Endodermal cell (in vitro differentiated cells): ENCODE measurements at regions not wholly inside any gene's neighbourhood (a gene's known extent, or its start where the extent isn't known, plus 50 kb on each side); places are given as distances from the start of the nearest gene placed in this dataset.

Source experiments
- DNase-seq: peaks from one replicate; pipeline ENCODE4 v3.0.0-alpha.2; 2017
- H3K27ac ChIP-seq: 2 replicates; pipeline ENCODE4 v1.5.1; 2013; ENCODE audit warnings: mild to moderate bottlenecking, low read depth, low read length, moderate library complexity
- H3K27me3 ChIP-seq: 2 replicates; pipeline ENCODE4 v1.6.1; 2013; ENCODE audit warnings: mild to moderate bottlenecking, low read length, moderate library complexity; ENCODE audit not compliant: insufficient read depth, control insufficient read depth, poor library complexity, severe bottlenecking
- H3K36me3 ChIP-seq: 2 replicates; pipeline ENCODE4 v1.7.0; 2013; ENCODE audit warnings: mild to moderate bottlenecking, low read length, moderate library complexity; ENCODE audit not compliant: control insufficient read depth, insufficient read depth
- H3K4me1 ChIP-seq: one replicate; pipeline ENCODE4 v1.7.0; 2013; ENCODE audit warnings: low read length; ENCODE audit not compliant: control insufficient read depth, insufficient read depth
- H3K4me3 ChIP-seq: 2 replicates; pipeline ENCODE4 v1.5.1; 2013; ENCODE audit warnings: mild to moderate bottlenecking, low read length, moderate library complexity
- H3K9ac ChIP-seq: 2 replicates; pipeline ENCODE4 v1.6.1; 2013; ENCODE audit warnings: mild to moderate bottlenecking, low read length, moderate library complexity; ENCODE audit not compliant: poor library complexity, severe bottlenecking; ENCODE audit errors: extremely low read depth
- H3K9me3 ChIP-seq: 2 replicates; pipeline ENCODE4 v1.6.1; 2013; ENCODE audit warnings: mild to moderate bottlenecking, low read length, moderate library complexity; ENCODE audit not compliant: control insufficient read depth
- H3K27ac Mint-ChIP-seq: 2 replicates; pipeline ENCODE4 v1.8.0; 2020; ENCODE audit warnings: mixed read lengths
- H3K27me3 Mint-ChIP-seq: 2 replicates; pipeline ENCODE4 v1.8.0; 2021; ENCODE audit warnings: mild to moderate bottlenecking, mixed read lengths; ENCODE audit not compliant: insufficient read depth
- H3K36me3 Mint-ChIP-seq: 2 replicates; pipeline ENCODE4 v1.8.0; 2020; ENCODE audit warnings: low read depth, mixed read lengths
- H3K4me1 Mint-ChIP-seq: 2 replicates; pipeline ENCODE4 v1.8.0; 2020; ENCODE audit warnings: mixed read lengths
- H3K4me3 Mint-ChIP-seq: 2 replicates; pipeline ENCODE4 v1.8.0; 2020; ENCODE audit warnings: mild to moderate bottlenecking, moderate library complexity, mixed read lengths
- H3K9me3 Mint-ChIP-seq: 2 replicates; pipeline ENCODE4 v1.8.0; 2020; ENCODE audit warnings: mild to moderate bottlenecking, mixed read lengths
- CTCF ChIP-seq: fragments of 200-600 bp; sonication (generic); conservative IDR thresholded peaks from 2 replicates; pipeline ENCODE4 v1.5.0; 2021; ENCODE audit warnings: antibody characterized with exemption, mild to moderate bottlenecking
- WGBS, 2 experiments: methylation state at CpG; one replicate each; pipeline versions ENCODE4 v1.1.5 to v1.1.7; 2013; ENCODE audit warnings: missing lambda C conversion rate in 2 of 2, mixed read lengths in 1 of 2; ENCODE audit not compliant: insufficient coverage in 1 of 2, insufficient read length in 1 of 2; 5-methylcytosine and 5-hydroxymethylcytosine counted together

- Histone ChIP-seq H3K27ac (no peak overlapping the region), H3K4me3 (no peak overlapping the region), H3K9ac (no peak overlapping the region), H3K4me1 (no peaks in the 10 kb centered on the region), H3K9me3 (no peaks in the 10 kb centered on the region), H3K27me3 (no peaks in the 10 kb centered on the region), H3K36me3 (no peaks in the 10 kb centered on the region)
- TF ChIP-seq CTCF, result no peak
- DNase-seq, result no peak
- Mint-ChIP-seq H3K9me3 (no peaks in the 10 kb centered on the region), H3K27me3 (peaks cover 3% of the 10 kb centered on the region), H3K4me3 (no peak overlapping the region), H3K36me3 (no peaks in the 10 kb centered on the region), H3K27ac (no peak overlapping the region), H3K4me1 (no peaks in the 10 kb centered on the region)
- 95 to 96% methylated on average over 2 of the region's 2 CpGs for WGBS, 2 experiments
These were observed 345.0 kb upstream of the ACVR2A start for GRCh38 chr2:147499785-147500184.

- Mint-ChIP-seq H3K4me1 (peaks cover 8% of the 10 kb centered on the region), H3K27ac (no peak overlapping the region), H3K27me3 (no peaks in the 10 kb centered on the region), H3K36me3 (no peaks in the 10 kb centered on the region), H3K4me3 (no peak overlapping the region), H3K9me3 (peaks cover 2% of the 10 kb centered on the region)
- H3K4me1 ChIP-seq, result no peaks in the 10 kb centered on the region
- H3K36me3 ChIP-seq, result no peaks in the 10 kb centered on the region
- no peak overlapping the region for H3K27ac ChIP-seq
- no peak overlapping the region for H3K9ac ChIP-seq
- no peak for DNase-seq
- no peaks in the 10 kb centered on the region for H3K27me3 ChIP-seq
- no peak for TF ChIP-seq CTCF
- 92 to 94% methylated on average over 2 to 5 of the region's 5 CpGs for WGBS, 2 experiments
- H3K4me3 ChIP-seq, result no peak overlapping the region
- H3K9me3 ChIP-seq, result no peaks in the 10 kb centered on the region
These were observed 349.1 kb upstream of the ACVR2A start for GRCh38 chr2:147495734-147496133.

- Mint-ChIP-seq H3K4me3 (no peak overlapping the region), H3K27me3 (no peaks in the 10 kb centered on the region), H3K36me3 (no peaks in the 10 kb centered on the region), H3K4me1 (peaks cover 34% of the 10 kb centered on the region), H3K27ac (no peak overlapping the region), H3K9me3 (peaks cover 2% of the 10 kb centered on the region)
- no peak for DNase-seq
- Histone ChIP-seq H3K9me3 (no peaks in the 10 kb centered on the region), H3K27ac (no peak overlapping the region), H3K36me3 (no peaks in the 10 kb centered on the region), H3K4me1 (peaks cover 13% of the 10 kb centered on the region), H3K9ac (no peak overlapping the region), H3K4me3 (no peak overlapping the region), H3K27me3 (no peaks in the 10 kb centered on the region)
- 90 to 100% methylated on average over 1 to 2 of the region's 2 CpGs for WGBS, 2 experiments
- no peak for TF ChIP-seq CTCF
These were observed 352.4 kb upstream of the ACVR2A start for GRCh38 chr2:147492471-147492870.
